ENCODE measurements at regions not wholly inside any gene's neighbourhood (a gene's known extent, or its start where the extent isn't known, plus 50 kb on each side); places are given as distances from the start of the nearest gene placed in this dataset.

GRCh38 chr16:59759296-59759695 lies 1025.2 kb upstream of the GOT2 start:
- H3K9me3 Mint-ChIP-seq: peaks cover 17% of the 10 kb centered on the region
- TF ChIP-seq, protein P1, sequence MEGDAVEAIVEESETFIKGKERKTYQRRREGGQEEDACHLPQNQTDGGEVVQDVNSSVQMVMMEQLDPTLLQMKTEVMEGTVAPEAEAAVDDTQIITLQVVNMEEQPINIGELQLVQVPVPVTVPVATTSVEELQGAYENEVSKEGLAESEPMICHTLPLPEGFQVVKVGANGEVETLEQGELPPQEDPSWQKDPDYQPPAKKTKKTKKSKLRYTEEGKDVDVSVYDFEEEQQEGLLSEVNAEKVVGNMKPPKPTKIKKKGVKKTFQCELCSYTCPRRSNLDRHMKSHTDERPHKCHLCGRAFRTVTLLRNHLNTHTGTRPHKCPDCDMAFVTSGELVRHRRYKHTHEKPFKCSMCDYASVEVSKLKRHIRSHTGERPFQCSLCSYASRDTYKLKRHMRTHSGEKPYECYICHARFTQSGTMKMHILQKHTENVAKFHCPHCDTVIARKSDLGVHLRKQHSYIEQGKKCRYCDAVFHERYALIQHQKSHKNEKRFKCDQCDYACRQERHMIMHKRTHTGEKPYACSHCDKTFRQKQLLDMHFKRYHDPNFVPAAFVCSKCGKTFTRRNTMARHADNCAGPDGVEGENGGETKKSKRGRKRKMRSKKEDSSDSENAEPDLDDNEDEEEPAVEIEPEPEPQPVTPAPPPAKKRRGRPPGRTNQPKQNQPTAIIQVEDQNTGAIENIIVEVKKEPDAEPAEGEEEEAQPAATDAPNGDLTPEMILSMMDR (IDR thresholded peaks at IDR 0.05; ENCODE audit: unreplicated experiment in 3 of 3): no peak
- H3K36me3 Mint-ChIP-seq (ENCODE audit: low read depth): no peaks in the 10 kb centered on the region
- H3K4me1 Mint-ChIP-seq: no peaks in the 10 kb centered on the region
- H3K27ac Mint-ChIP-seq: no peak overlapping the region
- H3K27me3 Mint-ChIP-seq (ENCODE audit: low read depth): no peaks in the 10 kb centered on the region
- no peak overlapping the region for H3K4me3 Mint-ChIP-seq

DNA sequence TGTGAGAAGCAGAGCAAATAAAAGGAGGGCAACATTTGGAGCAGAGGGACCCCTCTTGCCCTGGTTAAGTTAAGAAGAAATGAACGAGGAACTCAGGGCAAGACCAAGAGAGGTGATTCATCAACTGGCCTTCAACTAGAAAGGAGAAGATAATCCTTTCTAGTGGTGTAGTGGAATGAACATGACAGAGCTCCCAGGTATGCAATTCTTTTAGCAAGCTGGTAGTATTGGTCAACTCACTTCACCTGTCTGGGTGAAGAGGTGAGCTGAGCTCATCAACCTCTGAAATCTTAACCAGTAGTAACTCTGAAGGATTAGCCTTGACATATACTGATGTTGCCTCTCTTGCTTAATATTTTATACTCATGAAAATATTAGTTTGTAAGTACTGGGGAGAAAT lies 1024.7 kb upstream of the GOT2 start:
- no peaks in the 10 kb centered on the region for H3K27me3 Mint-ChIP-seq (ENCODE audit: low read depth)
- TF ChIP-seq, protein P1 (IDR thresholded peaks at IDR 0.05; ENCODE audit: unreplicated experiment in 3 of 3): no peak
- H3K9me3 Mint-ChIP-seq: peaks cover 17% of the 10 kb centered on the region
- no peak overlapping the region for H3K4me3 Mint-ChIP-seq
- H3K27ac Mint-ChIP-seq: no peak overlapping the region
- H3K4me1 Mint-ChIP-seq: no peaks in the 10 kb centered on the region
- H3K36me3 Mint-ChIP-seq (ENCODE audit: low read depth): no peaks in the 10 kb centered on the region

DNA sequence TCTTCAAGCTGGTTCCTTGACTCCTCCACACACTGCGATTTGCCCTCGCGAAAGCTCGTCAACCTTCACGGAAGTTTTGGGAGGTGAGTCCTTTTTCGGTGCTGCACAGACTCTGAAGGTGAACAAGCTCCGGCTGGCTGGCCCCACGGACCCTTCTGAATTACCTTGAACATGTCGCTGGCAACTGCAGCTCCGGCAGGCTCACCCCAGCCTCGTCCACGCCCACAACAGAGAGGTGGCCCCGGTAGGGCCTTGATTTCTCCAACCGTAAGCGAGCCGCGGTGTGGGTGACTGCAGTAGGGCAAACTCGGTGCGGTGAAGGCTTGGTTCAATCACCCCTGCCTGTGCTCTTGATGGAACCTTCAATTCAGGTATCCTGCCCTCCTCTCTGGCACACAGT lies 1020.7 kb upstream of the GOT2 start:
- no peak overlapping the region for H3K27ac Mint-ChIP-seq
- no peaks in the 10 kb centered on the region for H3K36me3 Mint-ChIP-seq (ENCODE audit: low read depth)
- no peak overlapping the region for H3K4me3 Mint-ChIP-seq
- TF ChIP-seq, protein P1 (IDR thresholded peaks at IDR 0.05; ENCODE audit: unreplicated experiment in 3 of 3): no peak
- no peaks in the 10 kb centered on the region for H3K27me3 Mint-ChIP-seq (ENCODE audit: low read depth)
- H3K9me3 Mint-ChIP-seq: no peaks in the 10 kb centered on the region
- no peaks in the 10 kb centered on the region for H3K4me1 Mint-ChIP-seq

- H3K4me3 Mint-ChIP-seq: no peak overlapping the region
- H3K4me1 Mint-ChIP-seq: no peaks in the 10 kb centered on the region
- TF ChIP-seq, protein P1 (IDR thresholded peaks at IDR 0.05; ENCODE audit: unreplicated experiment in 3 of 3): no peak
- H3K9me3 Mint-ChIP-seq: no peaks in the 10 kb centered on the region
- no peaks in the 10 kb centered on the region for H3K36me3 Mint-ChIP-seq (ENCODE audit: low read depth)
- H3K27me3 Mint-ChIP-seq (ENCODE audit: low read depth): no peaks in the 10 kb centered on the region
- no peak overlapping the region for H3K27ac Mint-ChIP-seq
These were observed 1015.7 kb upstream of the GOT2 start for GRCh38 chr16:59749662-59750336.

DNA sequence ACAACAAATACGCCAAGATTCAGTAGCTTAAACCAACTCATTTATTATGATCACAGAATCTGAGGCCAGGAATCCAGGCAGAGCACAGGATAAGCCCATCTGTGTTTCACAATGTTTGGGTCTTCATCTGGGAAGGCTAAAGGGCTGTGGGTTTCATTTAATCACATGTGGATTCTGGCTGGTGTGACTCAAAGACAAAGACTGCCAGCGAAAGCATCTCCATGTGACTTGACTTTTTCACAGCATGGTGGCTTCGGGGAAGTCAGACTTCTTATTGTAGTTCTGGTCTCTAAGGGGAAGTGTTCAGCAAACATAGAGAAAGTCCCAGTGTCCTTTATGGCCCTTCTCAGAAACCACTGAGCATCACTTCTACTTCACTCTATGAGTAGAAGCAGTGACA lies 1014.4 kb upstream of the GOT2 start:
- Mint-ChIP-seq H3K36me3 (ENCODE audit: low read depth) (no peaks in the 10 kb centered on the region), H3K4me3 (no peak overlapping the region), H3K27ac (no peak overlapping the region), H3K9me3 (no peaks in the 10 kb centered on the region), H3K4me1 (no peaks in the 10 kb centered on the region), H3K27me3 (ENCODE audit: low read depth) (no peaks in the 10 kb centered on the region)
- TF ChIP-seq, protein P1 (IDR thresholded peaks at IDR 0.05; ENCODE audit: unreplicated experiment in 3 of 3): no peak

GRCh38 chr16:59743504-59743903 lies 1009.4 kb upstream of the GOT2 start:
- TF ChIP-seq, protein P1 (IDR thresholded peaks at IDR 0.05; ENCODE audit: unreplicated experiment in 3 of 3): no peak
- Mint-ChIP-seq H3K27me3 (ENCODE audit: low read depth) (no peaks in the 10 kb centered on the region), H3K9me3 (no peaks in the 10 kb centered on the region), H3K4me1 (no peaks in the 10 kb centered on the region), H3K27ac (no peak overlapping the region), H3K36me3 (ENCODE audit: low read depth) (no peaks in the 10 kb centered on the region), H3K4me3 (no peak overlapping the region)

Data from nephron (organoid).